Activated effector memory CD4-positive, alpha-beta T cell treated with anti-CD3 and anti-CD28 coated beads, Interleukin-2, amount 50 U/mL, for 16 hours (primary cell): ENCODE measurements at regions not wholly inside any gene's neighbourhood (a gene's known extent, or its start where the extent isn't known, plus 50 kb on each side); places are given as distances from the start of the nearest gene placed in this dataset.
"Not testable (repeated sequence)": the region's sequence is repeated elsewhere in the genome, so short reads cannot be mapped to it uniquely, and the experiment has no call there.

Experiments used
- DNase-seq: peaks from one replicate; pipeline ENCODE4 v3.0.0-alpha.2; 2020

- no peak for DNase-seq
Measured at GRCh38 chr15:39230205-39230907, 350.5 kb upstream of the THBS1 start.

DNA sequence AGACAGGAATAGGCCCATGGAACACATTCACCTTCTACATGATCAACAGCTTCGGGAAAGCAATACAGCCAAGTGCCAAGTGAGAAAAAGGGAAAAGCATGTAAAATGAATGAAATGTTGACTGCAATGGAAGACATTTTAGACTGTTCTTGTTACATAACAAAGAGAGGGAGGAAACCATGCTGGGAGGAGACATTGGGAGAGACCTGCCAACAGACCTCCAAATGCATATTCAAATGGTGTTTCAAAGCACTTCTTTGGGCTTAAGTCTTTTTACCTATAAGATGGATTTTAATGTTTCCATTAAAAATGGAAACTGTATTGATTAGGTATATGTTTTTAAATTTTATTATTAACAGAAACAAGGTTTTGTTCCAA is 350.0 kb upstream of the THBS1 start:
- no peak for DNase-seq

DNA sequence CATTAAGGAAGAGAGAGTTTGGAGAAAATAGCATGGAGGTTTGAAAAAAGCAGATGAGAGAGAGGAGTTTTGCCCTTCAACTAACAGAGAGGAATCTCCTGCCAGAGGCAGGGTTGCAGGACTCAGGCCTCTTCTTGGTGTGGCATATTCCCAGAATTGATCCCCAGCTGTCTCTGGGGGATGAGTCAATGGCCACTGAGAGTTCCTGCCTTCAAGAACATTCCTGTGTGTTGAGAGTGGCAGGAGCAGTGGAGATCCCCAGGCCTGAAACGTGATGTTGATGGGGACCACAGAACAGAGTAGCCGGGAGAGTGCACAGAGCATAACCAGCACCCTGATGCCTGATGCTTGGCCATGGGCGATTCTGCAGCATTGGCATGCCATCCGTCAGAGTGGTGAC is 348.4 kb upstream of the THBS1 start:
- DNase-seq, result no peak

DNA sequence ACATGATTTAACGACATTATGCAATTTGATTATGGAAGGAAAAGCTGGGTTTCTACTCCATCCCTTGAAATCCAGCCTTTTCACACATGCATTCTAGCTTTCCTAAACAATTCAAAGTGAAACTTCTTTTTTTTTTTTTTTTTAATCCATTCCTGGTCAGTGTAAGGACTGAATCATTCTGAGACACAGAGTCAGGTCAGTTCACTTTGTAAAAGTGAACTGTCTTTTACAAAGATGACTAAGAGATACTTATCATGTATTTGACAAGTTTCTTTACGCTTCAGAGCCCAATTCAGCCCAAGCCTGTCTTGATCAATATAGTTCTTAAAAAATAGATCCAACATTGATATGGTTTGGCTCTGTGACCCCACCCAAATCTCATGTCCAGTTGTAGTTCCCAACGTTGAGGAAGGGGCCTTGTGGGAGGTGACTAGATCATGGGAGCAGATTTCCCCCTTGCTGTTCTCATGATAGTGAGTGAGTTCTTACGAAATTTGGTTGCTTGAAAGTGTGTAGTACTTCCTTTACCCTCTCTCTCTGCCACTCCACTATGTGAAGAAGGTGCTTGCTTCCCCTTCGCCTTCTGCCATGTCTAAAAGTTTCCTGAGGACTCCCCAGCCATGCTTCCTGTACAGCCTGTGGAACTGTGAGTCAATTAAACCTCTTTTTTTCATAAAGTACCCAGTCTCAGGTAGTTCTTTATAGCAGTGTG is 345.6 kb upstream of the THBS1 start:
- no peak for DNase-seq

DNA sequence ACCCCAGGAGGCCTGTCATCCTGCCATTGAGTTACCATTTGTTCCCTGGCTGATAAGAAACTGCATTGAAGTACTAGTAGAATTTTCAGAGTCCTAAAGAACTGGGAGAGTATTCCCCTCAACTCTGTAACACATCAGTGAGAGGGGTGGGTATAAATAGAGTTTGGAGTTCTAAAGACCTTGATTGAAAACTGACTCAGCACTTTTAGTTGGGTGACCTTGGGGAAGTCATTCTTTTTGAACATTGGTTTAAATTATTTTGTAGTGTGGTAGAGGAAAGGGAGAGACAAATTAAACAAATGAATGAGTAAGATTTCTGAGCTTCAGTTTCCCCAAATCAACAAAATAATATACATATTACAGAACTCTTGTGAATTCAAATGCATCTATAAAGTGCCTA is 344.5 kb upstream of the THBS1 start:
- DNase-seq, result no peak

- no peak for DNase-seq
Measured at GRCh38 chr15:39238443-39238842, 342.4 kb upstream of the THBS1 start.

DNA sequence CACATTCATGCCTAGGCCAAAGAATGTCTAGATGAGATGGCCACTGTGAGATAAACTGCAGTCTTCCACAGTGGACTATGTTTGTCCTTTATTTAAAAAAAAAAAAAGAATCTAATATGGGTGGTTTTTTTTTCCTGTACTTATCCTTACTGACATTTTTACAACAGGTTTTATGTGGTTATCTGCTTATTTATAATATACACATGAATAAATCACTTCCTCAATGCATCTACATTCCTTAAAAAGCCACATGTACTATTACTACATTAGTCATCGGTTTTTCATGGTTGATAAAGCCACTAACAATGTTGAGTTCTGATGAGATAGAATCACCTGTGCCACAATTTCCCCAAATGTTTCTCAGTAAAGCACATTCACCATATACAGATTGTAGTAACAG is 341.3 kb upstream of the THBS1 start:
- no peak for DNase-seq

DNA sequence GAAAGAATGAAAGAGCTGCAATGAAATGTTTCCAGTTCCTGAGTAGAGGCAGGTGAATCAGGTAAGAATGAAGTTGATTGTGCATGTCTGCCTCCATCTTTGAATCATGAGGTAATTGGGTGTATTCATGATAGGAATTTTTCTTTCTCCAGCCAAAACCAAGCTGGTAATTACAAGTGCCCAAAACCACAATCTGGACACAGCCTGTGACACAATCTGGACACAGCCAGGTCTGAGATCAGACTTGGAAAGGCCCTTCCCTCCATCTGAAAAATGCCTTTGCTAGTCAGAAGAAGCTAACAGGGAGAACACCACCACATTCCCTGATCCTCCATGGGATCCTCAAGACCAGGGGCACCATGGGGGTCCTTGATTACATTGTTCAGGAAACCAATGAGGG is 338.5 kb upstream of the THBS1 start:
- no peak for DNase-seq

GRCh38 chr15:39243396-39243795 is 337.5 kb upstream of the THBS1 start:
- DNase-seq, result no peak

DNA sequence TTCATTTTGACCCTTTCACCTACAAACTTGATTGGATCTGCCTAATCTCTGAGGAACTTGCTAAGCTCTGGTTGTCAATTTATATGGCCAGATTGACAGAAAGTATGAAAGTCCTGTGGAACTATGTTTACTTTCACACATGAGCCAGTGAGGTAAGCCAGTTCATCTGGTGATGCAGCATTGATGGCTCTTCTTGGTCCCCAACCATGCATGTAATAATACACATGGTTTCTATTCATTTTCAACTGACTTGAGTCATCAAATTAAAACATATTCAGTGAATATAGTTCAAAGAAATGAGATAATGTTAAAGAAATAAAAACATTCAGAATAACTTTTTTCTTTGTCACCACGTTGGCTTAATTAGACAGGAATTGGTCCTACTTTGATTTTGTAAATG is 336.1 kb upstream of the THBS1 start:
- DNase-seq, result no peak

DNA sequence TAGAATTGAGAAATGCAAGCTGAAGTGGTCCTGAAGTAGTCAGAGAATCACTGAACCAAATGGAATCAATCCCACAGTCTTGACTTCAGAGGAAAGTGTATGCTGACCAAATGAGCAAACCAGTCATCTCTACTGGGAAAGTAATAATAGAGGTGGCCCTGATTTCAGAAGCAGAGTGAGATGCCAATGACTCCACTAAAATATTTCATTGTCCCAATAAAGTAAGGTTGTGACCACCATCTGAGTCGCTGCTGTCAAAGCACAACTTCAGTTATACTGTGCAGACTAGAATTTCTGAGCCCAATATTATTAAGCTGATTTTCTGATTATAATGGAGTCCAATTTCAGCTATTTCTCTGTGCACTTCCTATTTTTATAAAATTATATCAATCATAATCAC is 334.4 kb upstream of the THBS1 start:
- no peak for DNase-seq

GRCh38 chr15:39247574-39247973 is 333.3 kb upstream of the THBS1 start:
- DNase-seq, result no peak

DNA sequence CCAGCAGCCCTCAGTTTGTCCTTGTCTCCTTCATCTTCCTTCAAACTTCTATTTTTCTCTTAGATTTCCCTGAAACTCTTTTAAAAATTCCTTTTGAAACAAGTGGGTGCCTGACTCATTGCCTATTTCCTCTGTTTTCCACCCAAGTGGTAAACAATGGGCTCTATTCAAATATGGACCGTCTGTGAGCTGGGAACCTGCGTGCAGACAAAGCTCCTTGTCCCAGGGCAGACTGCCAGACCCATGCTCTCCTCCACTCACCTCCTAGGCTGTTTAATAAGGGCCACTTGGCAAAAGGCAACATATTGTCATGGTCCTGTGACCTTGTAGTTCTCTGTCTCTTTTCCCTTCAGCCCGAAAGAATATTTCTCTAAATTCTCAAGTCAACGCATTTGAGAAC is 332.7 kb upstream of the THBS1 start:
- DNase-seq, result no peak

DNA sequence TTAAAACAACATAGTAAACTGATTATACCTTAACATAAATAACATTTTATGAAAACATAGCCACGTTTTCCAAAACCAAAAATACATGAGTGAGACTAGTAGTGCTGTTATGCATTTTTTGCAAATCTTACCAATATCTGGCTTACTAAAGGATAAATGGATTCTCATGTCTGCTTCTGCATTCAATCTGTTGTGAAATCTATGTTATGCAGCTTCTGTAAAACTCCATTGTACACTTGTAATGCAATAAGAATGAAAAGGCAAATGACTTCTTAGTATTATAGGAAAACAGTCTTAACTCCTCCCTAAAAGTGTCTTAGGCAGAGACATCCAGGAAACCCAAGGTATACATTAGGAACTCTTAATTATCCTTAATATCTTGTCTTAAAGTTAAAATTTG is 330.9 kb upstream of the THBS1 start:
- DNase-seq, result no peak

GRCh38 chr15:39250460-39251186 is 330.3 kb upstream of the THBS1 start:
- DNase-seq, result no peak

GRCh38 chr15:39251413-39252133 is 329.3 kb upstream of the THBS1 start:
- DNase-seq, result no peak

- DNase-seq, result no peak
Measured at GRCh38 chr15:39252134-39252470, 328.8 kb upstream of the THBS1 start.

- DNase-seq, result no peak
Measured at GRCh38 chr15:39253552-39253951, 327.3 kb upstream of the THBS1 start.

GRCh38 chr15:39254181-39254580 is 326.7 kb upstream of the THBS1 start:
- no peak for DNase-seq

- DNase-seq, result no peak
Measured at GRCh38 chr15:39255760-39256159, 325.1 kb upstream of the THBS1 start.

DNA sequence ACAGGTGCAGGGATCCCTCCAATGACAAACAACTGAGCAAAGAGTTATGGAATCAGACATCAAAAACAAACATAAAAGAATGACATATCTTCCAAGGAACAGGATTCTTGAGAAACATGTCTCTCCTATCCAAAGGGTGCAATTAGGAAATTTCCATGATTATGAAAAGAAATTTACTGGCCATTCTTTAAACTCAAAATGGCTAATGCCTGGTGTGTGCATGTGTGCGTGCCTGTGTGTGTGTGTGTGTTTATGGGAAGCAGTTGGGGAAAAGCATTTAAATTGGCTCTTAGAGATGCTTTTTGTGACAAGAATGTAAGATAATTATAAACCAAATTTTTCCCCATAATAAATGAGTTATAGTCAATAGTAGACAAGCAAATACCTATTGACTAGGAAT is 320.5 kb upstream of the THBS1 start:
- no peak for DNase-seq

- no peak for DNase-seq
Measured at GRCh38 chr15:39260791-39261190, 320.1 kb upstream of the THBS1 start.

DNA sequence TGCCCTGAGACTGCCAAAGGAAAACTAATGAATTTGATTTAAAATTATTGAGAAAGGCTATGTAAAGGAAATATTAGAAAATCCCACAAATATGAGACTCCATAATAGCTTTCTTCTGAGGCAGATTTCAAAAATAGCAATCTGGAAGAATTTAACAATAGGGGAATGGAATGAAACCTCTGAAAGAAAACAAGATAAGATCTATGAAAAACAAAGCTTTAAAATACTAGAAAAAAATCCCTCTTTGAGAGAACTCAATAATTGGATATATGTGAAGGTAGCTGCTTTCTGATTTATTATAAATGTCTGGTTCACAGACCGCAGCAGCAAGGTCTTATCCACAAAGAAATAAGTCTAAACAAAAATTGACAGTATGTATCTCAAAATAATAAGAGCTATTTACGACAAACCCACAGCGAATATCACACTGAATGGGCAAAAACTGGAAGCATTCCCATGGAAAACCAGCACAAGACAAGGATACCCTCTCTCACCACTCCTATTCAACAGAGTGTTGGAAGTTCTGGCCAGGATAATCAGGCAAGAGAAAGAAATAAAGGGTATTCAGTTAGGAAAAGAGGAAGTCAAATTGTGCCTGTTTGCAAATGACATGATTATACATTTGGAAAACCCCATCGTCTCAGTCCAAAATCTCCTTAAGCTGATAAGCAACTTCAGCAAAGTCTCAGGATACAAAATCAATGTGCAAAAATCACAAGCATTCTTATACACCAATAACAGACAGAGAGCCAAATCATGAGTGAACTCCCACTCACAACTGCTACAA is 319.3 kb upstream of the THBS1 start:
- DNase-seq, result not testable (repeated sequence)
